ENCODE measurements at regions not wholly inside any gene's neighbourhood (a gene's known extent, or its start where the extent isn't known, plus 50 kb on each side); places are given as distances from the start of the nearest gene placed in this dataset.
A peak's percentile ranks its signal among the peaks of the same experiment; 100 is the strongest.

GRCh38 chr6:21377356-21377755 is 216.2 kb upstream of the SOX4 start:
- Mint-ChIP-seq H3K27ac (ENCODE audit: unreplicated experiment) (peak overlapping the region; percentile 79), H3K36me3 (ENCODE audit: unreplicated experiment) (no peaks in the 10 kb centered on the region), H3K4me1 (ENCODE audit: low read depth, unreplicated experiment) (peaks cover 19% of the 10 kb centered on the region), H3K27me3 (ENCODE audit: unreplicated experiment) (peaks cover 3% of the 10 kb centered on the region), H3K4me3 (ENCODE audit: unreplicated experiment) (peak overlapping the region; percentile 26), H3K9me3 (ENCODE audit: unreplicated experiment) (peaks cover 2% of the 10 kb centered on the region)
- TF ChIP-seq, protein P1, sequence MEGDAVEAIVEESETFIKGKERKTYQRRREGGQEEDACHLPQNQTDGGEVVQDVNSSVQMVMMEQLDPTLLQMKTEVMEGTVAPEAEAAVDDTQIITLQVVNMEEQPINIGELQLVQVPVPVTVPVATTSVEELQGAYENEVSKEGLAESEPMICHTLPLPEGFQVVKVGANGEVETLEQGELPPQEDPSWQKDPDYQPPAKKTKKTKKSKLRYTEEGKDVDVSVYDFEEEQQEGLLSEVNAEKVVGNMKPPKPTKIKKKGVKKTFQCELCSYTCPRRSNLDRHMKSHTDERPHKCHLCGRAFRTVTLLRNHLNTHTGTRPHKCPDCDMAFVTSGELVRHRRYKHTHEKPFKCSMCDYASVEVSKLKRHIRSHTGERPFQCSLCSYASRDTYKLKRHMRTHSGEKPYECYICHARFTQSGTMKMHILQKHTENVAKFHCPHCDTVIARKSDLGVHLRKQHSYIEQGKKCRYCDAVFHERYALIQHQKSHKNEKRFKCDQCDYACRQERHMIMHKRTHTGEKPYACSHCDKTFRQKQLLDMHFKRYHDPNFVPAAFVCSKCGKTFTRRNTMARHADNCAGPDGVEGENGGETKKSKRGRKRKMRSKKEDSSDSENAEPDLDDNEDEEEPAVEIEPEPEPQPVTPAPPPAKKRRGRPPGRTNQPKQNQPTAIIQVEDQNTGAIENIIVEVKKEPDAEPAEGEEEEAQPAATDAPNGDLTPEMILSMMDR (IDR thresholded peaks at IDR 0.05; ENCODE audit: partially characterized antibody, unreplicated experiment): no peak
- no peak for DNase-seq

- DNase-seq: no peak
- Mint-ChIP-seq H3K9me3 (ENCODE audit: unreplicated experiment) (peaks cover 4% of the 10 kb centered on the region), H3K27ac (ENCODE audit: unreplicated experiment) (no peak overlapping the region), H3K27me3 (ENCODE audit: unreplicated experiment) (peaks cover 7% of the 10 kb centered on the region), H3K4me1 (ENCODE audit: low read depth, unreplicated experiment) (peaks cover 26% of the 10 kb centered on the region), H3K4me3 (ENCODE audit: unreplicated experiment) (no peak overlapping the region), H3K36me3 (ENCODE audit: unreplicated experiment) (peaks cover 4% of the 10 kb centered on the region)
- TF ChIP-seq, protein P1 (IDR thresholded peaks at IDR 0.05; ENCODE audit: partially characterized antibody, unreplicated experiment): no peak
These were observed 212.1 kb upstream of the SOX4 start for GRCh38 chr6:21381331-21381963.

- H3K27me3 Mint-ChIP-seq (ENCODE audit: unreplicated experiment): peaks cover 5% of the 10 kb centered on the region
- peaks cover 2% of the 10 kb centered on the region for H3K9me3 Mint-ChIP-seq (ENCODE audit: unreplicated experiment)
- H3K36me3 Mint-ChIP-seq (ENCODE audit: unreplicated experiment): peaks cover 6% of the 10 kb centered on the region
- peak overlapping the region; percentile 52 for H3K27ac Mint-ChIP-seq (ENCODE audit: unreplicated experiment)
- peaks cover 13% of the 10 kb centered on the region for H3K4me1 Mint-ChIP-seq (ENCODE audit: low read depth, unreplicated experiment)
- TF ChIP-seq, protein P1 (IDR thresholded peaks at IDR 0.05; ENCODE audit: partially characterized antibody, unreplicated experiment): no peak
- no peak for DNase-seq
- no peak overlapping the region for H3K4me3 Mint-ChIP-seq (ENCODE audit: unreplicated experiment)
These were observed 210.6 kb upstream of the SOX4 start for GRCh38 chr6:21382821-21383449.

DNA sequence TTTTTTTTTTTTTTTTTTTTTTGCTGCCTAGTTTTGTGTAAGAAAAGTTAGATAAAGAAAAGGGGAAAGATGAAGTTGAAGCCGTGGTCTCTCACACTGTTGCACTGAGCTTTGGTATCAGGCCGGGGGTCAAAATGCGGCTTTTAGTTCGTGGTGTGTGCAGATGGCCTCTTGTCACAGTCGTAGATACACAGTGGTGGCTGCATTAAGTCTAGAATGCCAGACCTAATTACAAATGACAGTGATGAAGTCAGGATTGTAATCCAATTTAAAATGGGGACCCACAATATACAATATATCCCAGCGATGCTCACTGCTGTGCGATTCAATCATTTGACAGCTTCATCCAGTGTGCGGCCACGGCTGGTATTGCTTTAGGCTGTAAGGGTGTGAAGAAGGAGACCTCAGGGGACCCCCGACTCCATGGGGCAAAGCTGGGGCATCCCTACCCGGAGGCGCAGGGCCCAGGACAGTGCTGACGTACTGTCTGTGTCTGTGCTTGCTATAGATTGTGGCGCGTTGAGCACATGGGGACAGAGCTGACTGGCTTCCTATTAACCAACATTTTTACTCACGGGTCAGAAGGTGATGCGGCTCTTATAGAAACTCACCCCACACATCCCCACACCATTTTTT is 210.0 kb upstream of the SOX4 start:
- peaks cover 2% of the 10 kb centered on the region for H3K9me3 Mint-ChIP-seq (ENCODE audit: unreplicated experiment)
- TF ChIP-seq, protein P1 (IDR thresholded peaks at IDR 0.05; ENCODE audit: partially characterized antibody, unreplicated experiment): no peak
- H3K36me3 Mint-ChIP-seq (ENCODE audit: unreplicated experiment): peaks cover 6% of the 10 kb centered on the region
- peak overlapping the region; percentile 66 for H3K27ac Mint-ChIP-seq (ENCODE audit: unreplicated experiment)
- peaks cover 13% of the 10 kb centered on the region for H3K4me1 Mint-ChIP-seq (ENCODE audit: low read depth, unreplicated experiment)
- no peak for DNase-seq
- H3K27me3 Mint-ChIP-seq (ENCODE audit: unreplicated experiment): peaks cover 5% of the 10 kb centered on the region
- H3K4me3 Mint-ChIP-seq (ENCODE audit: unreplicated experiment): peak overlapping the region; percentile 65

DNA sequence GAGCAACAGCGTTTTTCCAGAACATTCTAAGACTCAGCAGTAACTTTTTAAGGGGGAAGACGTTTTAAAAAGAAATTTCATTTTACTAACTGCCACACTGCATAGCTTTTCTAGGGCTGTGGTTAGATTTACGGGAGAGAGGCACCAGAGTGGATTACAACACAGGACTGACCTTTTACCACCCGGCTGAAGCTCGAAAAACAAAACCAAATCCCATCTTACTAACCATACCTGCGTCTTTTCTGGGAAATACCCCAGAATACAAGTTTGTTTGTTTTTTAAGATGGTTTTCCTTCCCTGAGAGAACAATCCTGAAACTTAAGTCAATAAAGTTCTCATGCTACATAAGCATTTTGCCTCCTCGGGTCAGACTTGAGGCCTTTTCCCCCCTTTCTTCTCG is 209.3 kb upstream of the SOX4 start:
- Mint-ChIP-seq H3K27ac (ENCODE audit: unreplicated experiment) (no peak overlapping the region), H3K36me3 (ENCODE audit: unreplicated experiment) (peaks cover 6% of the 10 kb centered on the region), H3K27me3 (ENCODE audit: unreplicated experiment) (peaks cover 5% of the 10 kb centered on the region), H3K9me3 (ENCODE audit: unreplicated experiment) (peaks cover 2% of the 10 kb centered on the region), H3K4me3 (ENCODE audit: unreplicated experiment) (no peak overlapping the region), H3K4me1 (ENCODE audit: low read depth, unreplicated experiment) (peaks cover 13% of the 10 kb centered on the region)
- TF ChIP-seq, protein P1 (IDR thresholded peaks at IDR 0.05; ENCODE audit: partially characterized antibody, unreplicated experiment): no peak
- DNase-seq: no peak
